A673 (cell line): ENCODE measurements at regions not wholly inside any gene's neighbourhood (a gene's known extent, or its start where the extent isn't known, plus 50 kb on each side); places are given as distances from the start of the nearest gene placed in this dataset.

ENCODE experiments used
- BruUV-seq: library from RNA; stranded (reverse); fragments of 400-500 nt; replicated peaks from 2 replicates; lab custom pipeline; 2021; lab: Mats Ljungman, UMichigan
- CTCF ChIA-PET: fragments of 300-600 bp; sonication (Branson Sonifier 250); formaldehyde crosslinking; loops from one replicate; lab custom pipeline; 2022; ENCODE audit warnings: antibody characterized with exemption; lab: Charles Lee
- POLR2A ChIA-PET: fragments of 300-600 bp; sonication (Branson Sonifier 250); formaldehyde crosslinking; loops from one replicate; lab custom pipeline; 2022; ENCODE audit warnings: antibody characterized with exemption; ENCODE audit not compliant: low non-redundant PET; lab: Charles Lee
- DNase-seq: peaks from one replicate; pipeline ENCODE4 v3.0.0-alpha.2; 2015; ENCODE audit warnings: low spot score
- H3K27ac ChIP-seq: fragments of 200-600 bp; sonication (generic); 2 replicates; pipeline ENCODE4 v1.5.1; 2016; ENCODE audit warnings: mixed run types, low read depth, mild to moderate bottlenecking, mixed read lengths, antibody characterized with exemption, low read length; ENCODE audit not compliant: poor library complexity, severe bottlenecking
- H3K27me3 ChIP-seq: fragments of 200-600 bp; sonication (generic); replicated peaks from 2 replicates; pipeline ENCODE4 v1.6.1; 2017; ENCODE audit warnings: mixed run types, low read depth, mild to moderate bottlenecking, mixed read lengths, antibody characterized with exemption, low read length; ENCODE audit not compliant: insufficient read depth, poor library complexity
- H3K36me3 ChIP-seq: fragments of 200-600 bp; sonication (generic); 2 replicates; pipeline ENCODE4 v1.6.1; 2016; ENCODE audit warnings: mixed run types, mild to moderate bottlenecking, mixed read lengths, antibody characterized with exemption, low read length; ENCODE audit not compliant: insufficient read depth, poor library complexity, severe bottlenecking
- H3K4me1 ChIP-seq: fragments of 200-600 bp; sonication (generic); 2 replicates; pipeline ENCODE4 v1.6.1; 2017; ENCODE audit warnings: mixed run types, mild to moderate bottlenecking, mixed read lengths, antibody characterized with exemption, low read length; ENCODE audit not compliant: insufficient read depth, poor library complexity, severe bottlenecking
- H3K4me3 ChIP-seq: fragments of 200-600 bp; sonication (generic); 2 replicates; pipeline ENCODE4 v1.5.1; 2016; ENCODE audit warnings: low read depth, mixed run types, mild to moderate bottlenecking, mixed read lengths, low read length; ENCODE audit not compliant: poor library complexity, severe bottlenecking
- H3K9me3 ChIP-seq: fragments of 200-600 bp; sonication (generic); 2 replicates; pipeline ENCODE4 v1.6.1; 2016; ENCODE audit warnings: mixed run types, low read depth, mild to moderate bottlenecking, mixed read lengths, antibody characterized with exemption, low read length; ENCODE audit not compliant: poor library complexity, severe bottlenecking
- CTCF ChIP-seq: fragments of 300-800, 200-600 bp; sonication (generic); conservative IDR thresholded peaks from 2 replicates; pipeline ENCODE4 v1.5.1; 2017; ENCODE audit warnings: low read depth, mild to moderate bottlenecking, antibody characterized with exemption, low read length, moderate library complexity, mixed read lengths
- EZH2 ChIP-seq: fragments of 200-600 bp; sonication (generic); IDR thresholded peaks from 2 replicates; pipeline ENCODE4 v1.6.1; 2017; ENCODE audit warnings: borderline replicate concordance, low read depth, mild to moderate bottlenecking, mixed read lengths, antibody characterized with exemption, low read length; ENCODE audit not compliant: poor library complexity, severe bottlenecking
- intact Hi-C: fragments of 100-400 bp; cut with micrococcal nuclease; formaldehyde crosslinking; loops from one replicate; pipeline ENCODE4 v1.10.0; 2022; ENCODE audit not compliant: unreplicated experiment

GRCh38 chr5:54908774-54909525, 76.4 kb downstream of the ESM1 start:
- peaks cover 13% of the 10 kb centered on the region for H3K27me3 ChIP-seq
- no TSS peak for BruUV-seq
- no peaks in the 10 kb centered on the region for H3K9me3 ChIP-seq
- H3K27ac ChIP-seq = no peak overlapping the region
- TF ChIP-seq EZH2 = no peak
- no peak for DNase-seq
- H3K4me1 ChIP-seq = no peaks in the 10 kb centered on the region
- H3K36me3 ChIP-seq = no peaks in the 10 kb centered on the region
- intact Hi-C loops = loop anchor here (5.0 kb wide), 1 partner anchor 48 kb away; no protein-coding TSS in a partner anchor
- ChIA-PET CTCF (interaction anchor here (4.0 kb wide), 1 partner anchor 251 kb away, joined by 27 read pairs; the partner anchor contains the start of gene GPX8), POLR2A (interaction anchor here (0.9 kb wide), 1 partner anchor 251 kb away, joined by 3 read pairs; the partner anchor contains the start of gene GPX8)
- no peak overlapping the region for H3K4me3 ChIP-seq

- Histone ChIP-seq H3K27me3 (peaks cover 9% of the 10 kb centered on the region), H3K36me3 (no peaks in the 10 kb centered on the region), H3K9me3 (no peaks in the 10 kb centered on the region), H3K4me3 (no peak overlapping the region), H3K27ac (no peak overlapping the region), H3K4me1 (no peaks in the 10 kb centered on the region)
- TF ChIP-seq CTCF = peak; percentile 87
- TF ChIP-seq EZH2 = no peak
- peak; percentile 75 for DNase-seq
- BruUV-seq = no TSS peak
- ChIA-PET CTCF (interaction anchor here (0.9 to 4.0 kb wide), 5 partner anchors 53 to 389 kb away, joined by 3 to 27 read pairs (median 4); partner anchors contain the start of gene GPX8), POLR2A (no interaction called here)
- intact Hi-C loops = loop anchor here (1.0 to 5.0 kb wide), 2 partner anchors 51 to 240 kb away; no protein-coding TSS in a partner anchor
These were observed 79.4 kb downstream of the ESM1 start for GRCh38 chr5:54905942-54906537.

- POLR2A ChIA-PET = interaction anchor here (0.6 kb wide), 1 partner anchor 186 kb away, joined by 3 read pairs; no protein-coding TSS in a partner anchor
- Histone ChIP-seq H3K4me3 (no peak overlapping the region), H3K4me1 (no peaks in the 10 kb centered on the region), H3K9me3 (no peaks in the 10 kb centered on the region), H3K27ac (no peak overlapping the region), H3K36me3 (no peaks in the 10 kb centered on the region), H3K27me3 (peaks cover 9% of the 10 kb centered on the region)
- CTCF ChIA-PET = interaction anchor here (0.8 to 4.0 kb wide), 6 partner anchors 10 to 463 kb away, joined by 3 to 27 read pairs (median 5); partner anchors contain the start of gene GPX8
- DNase-seq = no peak
- TF ChIP-seq CTCF = no peak
- no peak for TF ChIP-seq EZH2
- no TSS peak for BruUV-seq
- intact Hi-C loops = loop anchor here (5.0 kb wide), 1 partner anchor 52 kb away; no protein-coding TSS in a partner anchor
These were observed 80.1 kb downstream of the ESM1 start for GRCh38 chr5:54905246-54905795.
